Naive thymus-derived CD4-positive, alpha-beta T cell (primary cell): ENCODE measurements at regions not wholly inside any gene's neighbourhood (a gene's known extent, or its start where the extent isn't known, plus 50 kb on each side); places are given as distances from the start of the nearest gene placed in this dataset.

ENCODE experiments used
- ATAC-seq: fragments of 150-1000 bp; cut with Tn5 transposase; 2 replicates; pipeline ENCODE4 v1.10.0; 2021; ENCODE audit warnings: mild to moderate bottlenecking, moderate library complexity
- CTCF ChIA-PET: fragments of 350-600 bp; sonication (Branson Sonifier 250); formaldehyde crosslinking; loops from one replicate; lab custom pipeline; 2021; ENCODE audit warnings: antibody characterized with exemption; lab: Charles Lee
- POLR2A ChIA-PET: fragments of 350-600 bp; sonication (Branson Sonifier 250); formaldehyde crosslinking; loops from one replicate; lab custom pipeline; 2021; ENCODE audit warnings: antibody characterized with exemption, inconsistent platforms; lab: Charles Lee
- DNase-seq, 9 donors: peaks; one replicate each; pipeline versions ENCODE4 v3.0.0 to v3.0.0-alpha.2; 2020 to 2022; ENCODE audit warnings: mixed read lengths in 1 of 9
- H3K27ac ChIP-seq: one replicate; pipeline ENCODE4 v1.7.0; 2013; ENCODE audit warnings: mild to moderate bottlenecking, low read depth, low read length, moderate library complexity
- H3K27me3 ChIP-seq, 2 donors: one replicate each; pipeline ENCODE4 v1.7.0; 2013; ENCODE audit warnings: low read length in 2 of 2, mild to moderate bottlenecking in 2 of 2, moderate library complexity in 2 of 2; ENCODE audit not compliant: control insufficient read depth in 2 of 2, insufficient read depth in 2 of 2
- H3K36me3 ChIP-seq, 3 experiments: 1 replicate in 2 of 3; 2 replicates in 1 of 3; pipeline ENCODE4 v1.7.0; 2013; ENCODE audit warnings: low read length in 3 of 3, mild to moderate bottlenecking in 3 of 3, moderate library complexity in 1 of 3; ENCODE audit not compliant: insufficient read depth in 3 of 3, control insufficient read depth in 2 of 3
- H3K4me1 ChIP-seq, 2 donors: one replicate each; pipeline ENCODE4 v1.7.0; 2013; ENCODE audit warnings: low read length in 2 of 2, mild to moderate bottlenecking in 2 of 2, moderate library complexity in 1 of 2; ENCODE audit not compliant: control insufficient read depth in 2 of 2, insufficient read depth in 2 of 2
- H3K4me3 ChIP-seq: 2 replicates; pipeline ENCODE4 v1.7.0; 2013; ENCODE audit warnings: mild to moderate bottlenecking, low read length
- H3K9me3 ChIP-seq, 3 experiments: 1 replicate in 2 of 3; 2 replicates in 1 of 3; pipeline ENCODE4 v1.7.0; 2013; ENCODE audit warnings: low read length in 3 of 3; ENCODE audit not compliant: control insufficient read depth in 2 of 3
- H3K27ac Mint-ChIP-seq, 9 donors: one replicate each; pipeline ENCODE4 v1.8.0; 2020 to 2022; ENCODE audit warnings: mixed read lengths in 9 of 9, mild to moderate bottlenecking in 8 of 9, moderate library complexity in 5 of 9, inconsistent platforms in 2 of 9
- H3K27me3 Mint-ChIP-seq, 5 donors: one replicate each; pipeline ENCODE4 v1.8.0; 2021 to 2022; ENCODE audit warnings: mixed read lengths in 5 of 5, mild to moderate bottlenecking in 1 of 5
- H3K36me3 Mint-ChIP-seq, 5 donors: one replicate each; pipeline ENCODE4 v1.8.0; 2020 to 2022; ENCODE audit warnings: mixed read lengths in 5 of 5, mild to moderate bottlenecking in 3 of 5, inconsistent platforms in 1 of 5
- H3K4me1 Mint-ChIP-seq, 7 donors: one replicate each; pipeline ENCODE4 v1.8.0; 2020 to 2022; ENCODE audit warnings: mixed read lengths in 7 of 7, mild to moderate bottlenecking in 3 of 7, inconsistent platforms in 1 of 7
- H3K4me3 Mint-ChIP-seq, 10 donors: one replicate each; pipeline ENCODE4 v1.8.0; 2020 to 2022; ENCODE audit warnings: mild to moderate bottlenecking in 10 of 10, mixed read lengths in 10 of 10, moderate library complexity in 6 of 10, inconsistent platforms in 2 of 10
- H3K9me3 Mint-ChIP-seq, 11 donors: one replicate each; pipeline ENCODE4 v1.8.0; 2020 to 2022; ENCODE audit warnings: mixed read lengths in 11 of 11, mild to moderate bottlenecking in 4 of 11, inconsistent platforms in 1 of 11, moderate library complexity in 1 of 11
- intact Hi-C, 2 donors: fragments of 100-400 bp; cut with micrococcal nuclease; formaldehyde crosslinking; loops; one replicate each; pipeline ENCODE4 v1.15.1; 2023

DNA sequence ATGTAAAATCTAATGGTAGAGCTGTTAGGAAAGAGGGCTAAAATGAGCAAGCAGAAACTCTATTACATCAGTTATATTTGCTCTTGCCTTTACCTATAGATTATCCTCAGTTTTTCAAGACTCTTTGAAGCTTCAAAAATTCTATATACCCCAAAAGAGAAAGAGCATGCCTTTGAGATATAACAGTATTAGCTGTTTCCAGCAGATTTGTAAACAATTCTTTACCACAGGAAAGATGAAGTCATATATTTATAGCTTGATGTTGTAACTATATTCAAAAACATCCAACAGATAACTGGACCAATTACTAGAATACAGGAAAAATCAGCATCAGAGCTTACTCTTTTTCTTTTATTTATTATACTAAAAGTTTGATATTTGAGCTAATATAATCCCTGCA lies 416.2 kb upstream of the TPK1 start:
- Mint-ChIP-seq H3K36me3 (no peaks in the 10 kb centered on the region), H3K27me3 (peaks cover 0 to 8% (median 0%) of the 10 kb centered on the region in 5 donors), H3K4me1 (no peaks in the 10 kb centered on the region), H3K4me3 (no peak overlapping the region), H3K27ac (no peak overlapping the region), H3K9me3 (peaks cover 0 to 12% (median 4%) of the 10 kb centered on the region in 11 donors)
- Histone ChIP-seq H3K27me3 (no peaks in the 10 kb centered on the region), H3K27ac (no peak overlapping the region), H3K4me1 (no peaks in the 10 kb centered on the region), H3K9me3 (no peaks in the 10 kb centered on the region), H3K4me3 (no peak overlapping the region), H3K36me3 (no peaks in the 10 kb centered on the region)
- no peak for DNase-seq
- CTCF ChIA-PET, result no interaction called here
- no peak for ATAC-seq
- POLR2A ChIA-PET, result no interaction called here
- intact Hi-C loops, result no loop called here

DNA sequence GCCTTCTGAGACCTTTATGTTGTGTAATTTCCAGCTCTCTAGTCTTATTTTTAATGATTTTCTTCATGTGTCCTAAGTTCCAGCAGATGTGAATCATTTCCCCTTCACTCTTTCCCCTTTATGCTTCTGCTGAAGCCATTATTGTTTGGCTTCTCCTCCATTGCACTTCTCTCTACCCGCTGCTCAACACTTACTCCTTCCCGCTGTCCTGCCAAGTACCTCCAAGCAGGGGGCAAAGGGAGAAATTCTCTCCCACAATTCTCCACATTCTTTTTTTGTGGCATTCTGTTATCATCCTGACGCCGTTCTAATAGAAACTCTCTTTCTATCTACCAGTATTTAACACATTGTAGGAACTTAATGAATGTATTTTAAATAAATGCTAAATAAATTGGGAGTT lies 388.9 kb upstream of the TPK1 start:
- POLR2A ChIA-PET, result no interaction called here
- Mint-ChIP-seq H3K36me3 (no peaks in the 10 kb centered on the region), H3K9me3 (peaks cover 0 to 15% (median 3%) of the 10 kb centered on the region in 11 donors)

DNA sequence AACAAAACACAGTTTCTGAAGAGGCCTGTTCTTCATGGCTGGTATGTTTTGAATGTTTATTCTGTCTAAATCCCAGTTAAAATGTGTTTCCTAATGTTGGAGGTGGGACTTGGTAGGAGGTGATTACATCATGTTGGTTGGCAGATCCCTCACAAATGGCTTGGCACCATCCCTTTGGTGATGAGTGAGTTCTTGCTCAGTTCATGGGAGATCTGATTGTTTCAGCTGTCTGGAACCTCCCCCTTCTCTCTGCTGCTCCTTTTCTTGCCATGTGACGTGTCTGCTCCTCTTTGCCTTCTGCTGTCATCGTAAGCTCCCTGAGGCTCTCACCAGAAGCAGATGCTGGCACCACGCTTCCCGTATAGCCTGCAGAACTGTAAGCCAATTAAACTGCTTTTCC lies 383.6 kb upstream of the TPK1 start:
- H3K4me3 ChIP-seq, result no peak overlapping the region
- H3K4me1 ChIP-seq, result no peaks in the 10 kb centered on the region
- no peaks in the 10 kb centered on the region for H3K9me3 ChIP-seq
- no peak overlapping the region for H3K27ac ChIP-seq
- Mint-ChIP-seq H3K27me3 (no peaks in the 10 kb centered on the region), H3K4me1 (no peaks in the 10 kb centered on the region), H3K27ac (no peak overlapping the region), H3K36me3 (no peaks in the 10 kb centered on the region), H3K9me3 (peaks cover 0 to 8% (median 0%) of the 10 kb centered on the region in 11 donors), H3K4me3 (no peak overlapping the region)
- ATAC-seq, result no peak
- intact Hi-C loops, result no loop called here
- H3K36me3 ChIP-seq, result no peaks in the 10 kb centered on the region
- ChIA-PET POLR2A (no interaction called here), CTCF (no interaction called here)
- DNase-seq, result no peak
- no peaks in the 10 kb centered on the region for H3K27me3 ChIP-seq

More for the DNA sequence above, 388.9 kb upstream of the TPK1 start:
- H3K36me3 ChIP-seq, result no peaks in the 10 kb centered on the region
- Mint-ChIP-seq H3K4me1 (no peaks in the 10 kb centered on the region), H3K27me3 (no peaks in the 10 kb centered on the region), H3K4me3 (no peak overlapping the region), H3K27ac (no peak overlapping the region)
- ATAC-seq (no peak), DNase-seq (no peak)
- H3K4me3 ChIP-seq, result no peak overlapping the region
- no peaks in the 10 kb centered on the region for H3K27me3 ChIP-seq
- H3K9me3 ChIP-seq, result no peaks in the 10 kb centered on the region
- no peak overlapping the region for H3K27ac ChIP-seq
- intact Hi-C loops, result no loop called here
- H3K4me1 ChIP-seq, result no peaks in the 10 kb centered on the region
- CTCF ChIA-PET, result no interaction called here

DNA sequence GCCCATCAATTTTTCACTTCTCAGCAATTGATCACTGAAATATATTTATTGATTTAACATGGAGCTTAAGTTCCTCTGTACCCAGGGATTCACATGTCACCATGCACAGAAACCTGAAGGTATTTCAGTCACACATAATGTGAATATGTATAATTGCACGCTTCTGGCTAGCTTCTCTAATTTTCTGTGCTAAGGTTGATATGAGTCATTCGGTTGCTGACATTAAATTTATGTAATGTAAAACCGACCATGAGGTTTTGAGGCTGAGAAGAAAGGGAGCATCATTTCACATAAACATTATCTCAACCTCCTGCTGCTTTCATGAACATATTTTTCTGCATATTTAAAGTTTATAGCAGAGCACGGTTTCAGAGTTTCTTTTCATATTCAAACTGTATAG lies 381.0 kb upstream of the TPK1 start:
- H3K36me3 ChIP-seq, result no peaks in the 10 kb centered on the region
- H3K4me3 Mint-ChIP-seq, result no peak overlapping the region
- H3K27ac Mint-ChIP-seq, result no peak overlapping the region
- no peaks in the 10 kb centered on the region for H3K4me1 ChIP-seq
- POLR2A ChIA-PET, result no interaction called here
- DNase-seq (no peak), ATAC-seq (no peak)
- CTCF ChIA-PET, result no interaction called here
- intact Hi-C loops, result no loop called here
- no peaks in the 10 kb centered on the region for H3K9me3 ChIP-seq
- H3K27ac ChIP-seq, result no peak overlapping the region
- H3K4me1 Mint-ChIP-seq, result no peaks in the 10 kb centered on the region
- no peaks in the 10 kb centered on the region for H3K27me3 ChIP-seq
- no peaks in the 10 kb centered on the region for H3K36me3 Mint-ChIP-seq
- no peaks in the 10 kb centered on the region for H3K27me3 Mint-ChIP-seq
- no peak overlapping the region for H3K4me3 ChIP-seq
- H3K9me3 Mint-ChIP-seq, result peaks cover 0 to 4% (median 0%) of the 10 kb centered on the region in 11 donors

DNA sequence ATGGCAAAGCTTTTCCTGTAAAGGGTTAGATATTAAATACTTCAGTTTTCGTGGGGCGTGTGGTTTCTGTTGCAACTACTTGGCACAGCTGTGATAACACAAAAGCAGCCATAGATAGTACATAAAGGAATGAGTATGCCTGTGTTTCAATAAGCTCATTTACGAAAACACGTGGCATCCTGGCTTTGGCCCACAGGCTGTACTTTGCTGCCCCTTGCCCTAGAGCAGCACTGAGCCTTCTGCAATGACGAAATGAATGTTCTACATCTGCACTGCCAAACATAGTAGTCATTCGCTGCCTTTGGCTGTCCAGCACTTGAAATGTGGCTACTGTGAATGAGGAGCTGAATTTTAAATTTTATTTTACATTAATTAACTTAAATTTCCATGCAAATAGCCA lies 376.2 kb upstream of the TPK1 start:
- ChIA-PET CTCF (no interaction called here), POLR2A (no interaction called here)
- no peaks in the 10 kb centered on the region for H3K36me3 ChIP-seq
- Mint-ChIP-seq H3K9me3 (peaks cover 0 to 5% (median 0%) of the 10 kb centered on the region in 11 donors), H3K36me3 (no peaks in the 10 kb centered on the region), H3K4me3 (no peak overlapping the region), H3K4me1 (no peaks in the 10 kb centered on the region), H3K27ac (no peak overlapping the region), H3K27me3 (no peaks in the 10 kb centered on the region)
- DNase-seq (no peak), ATAC-seq (no peak)
- H3K27me3 ChIP-seq, result no peaks in the 10 kb centered on the region
- H3K4me3 ChIP-seq, result no peak overlapping the region
- no peak overlapping the region for H3K27ac ChIP-seq
- H3K9me3 ChIP-seq, result no peaks in the 10 kb centered on the region
- H3K4me1 ChIP-seq, result no peaks in the 10 kb centered on the region
- intact Hi-C loops, result no loop called here

DNA sequence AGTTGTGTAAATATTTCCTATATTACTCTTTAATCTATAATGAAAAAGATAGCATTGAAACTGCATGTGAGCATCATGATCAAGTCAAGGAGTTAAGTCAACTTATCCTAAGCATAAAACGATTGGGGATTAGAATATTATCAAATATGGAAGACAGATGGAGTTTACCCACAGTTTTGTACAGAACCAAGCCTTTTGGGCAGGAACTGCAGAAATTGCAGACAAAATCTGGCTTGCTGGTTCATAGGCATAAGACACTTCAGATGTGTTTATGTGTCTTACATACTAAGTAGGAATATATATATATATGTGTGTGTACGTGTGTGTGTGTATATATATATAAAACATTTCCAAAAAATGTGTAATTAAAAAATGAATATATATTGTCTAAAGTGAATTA lies 375.4 kb upstream of the TPK1 start:
- no peak overlapping the region for H3K4me3 ChIP-seq
- Mint-ChIP-seq H3K4me3 (no peak overlapping the region), H3K9me3 (peaks cover 0 to 5% (median 0%) of the 10 kb centered on the region in 11 donors), H3K27me3 (no peaks in the 10 kb centered on the region), H3K4me1 (no peaks in the 10 kb centered on the region), H3K27ac (no peak overlapping the region), H3K36me3 (no peaks in the 10 kb centered on the region)
- H3K27me3 ChIP-seq, result no peaks in the 10 kb centered on the region
- intact Hi-C loops, result no loop called here
- no peak for ATAC-seq
- H3K4me1 ChIP-seq, result no peaks in the 10 kb centered on the region
- no peak for DNase-seq
- CTCF ChIA-PET, result no interaction called here
- H3K9me3 ChIP-seq, result no peaks in the 10 kb centered on the region
- H3K36me3 ChIP-seq, result no peaks in the 10 kb centered on the region
- POLR2A ChIA-PET, result no interaction called here
- no peak overlapping the region for H3K27ac ChIP-seq

DNA sequence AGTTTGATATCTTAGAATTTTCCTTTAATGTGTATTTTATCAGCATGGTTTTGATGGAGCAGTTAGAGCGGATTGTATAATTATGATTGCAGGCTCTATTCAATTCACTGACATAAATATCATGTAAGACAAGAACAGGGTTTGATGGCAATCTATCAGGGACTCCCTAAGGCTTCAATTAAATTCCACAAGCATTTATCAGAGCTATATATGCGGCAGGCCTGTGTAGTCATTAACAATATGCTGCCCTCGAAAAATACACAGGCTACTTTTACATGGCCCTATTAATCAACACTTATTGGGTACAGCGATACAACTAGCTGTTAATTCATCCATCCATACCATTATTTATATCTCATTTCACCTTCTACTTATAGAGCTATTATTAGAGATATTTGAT lies 358.1 kb upstream of the TPK1 start:
- H3K4me1 ChIP-seq, result no peaks in the 10 kb centered on the region
- no peaks in the 10 kb centered on the region for H3K9me3 ChIP-seq
- CTCF ChIA-PET, result no interaction called here
- H3K27ac ChIP-seq, result no peak overlapping the region
- Mint-ChIP-seq H3K27ac (no peak overlapping the region), H3K4me3 (no peak overlapping the region), H3K27me3 (peaks cover 0 to 11% (median 0%) of the 10 kb centered on the region in 5 donors), H3K4me1 (no peaks in the 10 kb centered on the region), H3K9me3 (peaks cover 0 to 6% (median 0%) of the 10 kb centered on the region in 11 donors), H3K36me3 (no peaks in the 10 kb centered on the region)
- no peaks in the 10 kb centered on the region for H3K36me3 ChIP-seq
- intact Hi-C loops, result no loop called here
- no peak for DNase-seq
- no peaks in the 10 kb centered on the region for H3K27me3 ChIP-seq
- ATAC-seq, result no peak
- no peak overlapping the region for H3K4me3 ChIP-seq
- POLR2A ChIA-PET, result no interaction called here
